ENCODE measurements at regions not wholly inside any gene's neighbourhood (a gene's known extent, or its start where the extent isn't known, plus 50 kb on each side); places are given as distances from the start of the nearest gene placed in this dataset.

- Mint-ChIP-seq H3K27me3 (ENCODE audit: low read depth) (no peaks in the 10 kb centered on the region; the same call in 1 of the 2 replicates), H3K36me3 (ENCODE audit: insufficient read depth in 1 of 3, low read depth in 3 of 3) (peaks cover 7 to 14% (median 8%) of the 10 kb centered on the region in 3 experiments), H3K27ac (no peak overlapping the region), H3K4me3 (no peak overlapping the region), H3K4me1 (peaks cover 10 to 17% of the 10 kb centered on the region in 2 experiments), H3K9me3 (peaks cover 9 to 10% of the 10 kb centered on the region in 2 experiments)
- no peak overlapping the region for H3K56ac ChIP-seq (ENCODE audit: insufficient read length, low read depth, low read length)
- no peak for DNase-seq
- no peak overlapping the region for H3K4ac ChIP-seq (ENCODE audit: low read depth, low read length)
- no peaks in the 10 kb centered on the region for H4K20me1 ChIP-seq (ENCODE audit: control insufficient read depth, insufficient read depth, insufficient read length)
- no peaks in the 10 kb centered on the region for H3K9me3 ChIP-seq (ENCODE audit: control insufficient read depth, low read depth, low read length)
- H3K79me1 ChIP-seq (ENCODE audit: insufficient read depth, low read depth, low read length, poor library complexity, severe bottlenecking) = no peaks in the 10 kb centered on the region
- H2BK20ac ChIP-seq (ENCODE audit: low read depth, low read length, poor library complexity, severe bottlenecking) = no peak overlapping the region
- no peak overlapping the region for H4K91ac ChIP-seq (ENCODE audit: insufficient read length, low read depth, low read length)
- H2AFZ ChIP-seq (ENCODE audit: low read length) = no peak overlapping the region
- 100% methylated on average over 3 of the region's 9 CpGs for WGBS (ENCODE audit: extremely low coverage, insufficient read length, low lambda C conversion rate)
- TF ChIP-seq, protein P1, sequence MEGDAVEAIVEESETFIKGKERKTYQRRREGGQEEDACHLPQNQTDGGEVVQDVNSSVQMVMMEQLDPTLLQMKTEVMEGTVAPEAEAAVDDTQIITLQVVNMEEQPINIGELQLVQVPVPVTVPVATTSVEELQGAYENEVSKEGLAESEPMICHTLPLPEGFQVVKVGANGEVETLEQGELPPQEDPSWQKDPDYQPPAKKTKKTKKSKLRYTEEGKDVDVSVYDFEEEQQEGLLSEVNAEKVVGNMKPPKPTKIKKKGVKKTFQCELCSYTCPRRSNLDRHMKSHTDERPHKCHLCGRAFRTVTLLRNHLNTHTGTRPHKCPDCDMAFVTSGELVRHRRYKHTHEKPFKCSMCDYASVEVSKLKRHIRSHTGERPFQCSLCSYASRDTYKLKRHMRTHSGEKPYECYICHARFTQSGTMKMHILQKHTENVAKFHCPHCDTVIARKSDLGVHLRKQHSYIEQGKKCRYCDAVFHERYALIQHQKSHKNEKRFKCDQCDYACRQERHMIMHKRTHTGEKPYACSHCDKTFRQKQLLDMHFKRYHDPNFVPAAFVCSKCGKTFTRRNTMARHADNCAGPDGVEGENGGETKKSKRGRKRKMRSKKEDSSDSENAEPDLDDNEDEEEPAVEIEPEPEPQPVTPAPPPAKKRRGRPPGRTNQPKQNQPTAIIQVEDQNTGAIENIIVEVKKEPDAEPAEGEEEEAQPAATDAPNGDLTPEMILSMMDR (conservative IDR thresholded peaks at IDR 0.05) = no peak
- H3K27ac ChIP-seq (ENCODE audit: insufficient read length, low read depth, low read length) = no peak overlapping the region
- no peak overlapping the region for H3K4me2 ChIP-seq (ENCODE audit: insufficient read depth, insufficient read length, low read length)
- H2BK12ac ChIP-seq (ENCODE audit: insufficient read length, low read depth, low read length) = no peak overlapping the region
- H3K23ac ChIP-seq (ENCODE audit: insufficient read length, low read depth, low read length) = no peak overlapping the region
- no peak overlapping the region for H2BK5ac ChIP-seq (ENCODE audit: insufficient read length, low read length)
- H3K23me2 ChIP-seq (ENCODE audit: insufficient read length, low read depth, low read length, poor library complexity, severe bottlenecking) = no peaks in the 10 kb centered on the region
- no peak overlapping the region for H3K14ac ChIP-seq (ENCODE audit: insufficient read depth, low read length)
- peaks cover 2% of the 10 kb centered on the region for H3K4me1 ChIP-seq (ENCODE audit: insufficient read depth, low read length)
- no peak overlapping the region for H3K9ac ChIP-seq (ENCODE audit: extremely low read depth, insufficient read length, low read length)
- no peak overlapping the region for H2BK120ac ChIP-seq (ENCODE audit: low read depth, low read length, poor library complexity, severe bottlenecking)
- no peak overlapping the region for H3K18ac ChIP-seq (ENCODE audit: insufficient read length, low read depth, low read length)
- no peak overlapping the region for H2AK5ac ChIP-seq (ENCODE audit: insufficient read length, low read length)
- H4K5ac ChIP-seq (ENCODE audit: insufficient read length, low read depth, low read length) = no peak overlapping the region
- no peak overlapping the region for H4K8ac ChIP-seq (replicated peaks; ENCODE audit: insufficient read length, low read depth, low read length)
- no peaks in the 10 kb centered on the region for H3K79me2 ChIP-seq (ENCODE audit: insufficient read depth, low read length)
- H3T11ph ChIP-seq (ENCODE audit: low read length) = no peak overlapping the region
- H3K27me3 ChIP-seq (ENCODE audit: insufficient read depth, low read length) = no peaks in the 10 kb centered on the region
- H2BK15ac ChIP-seq (ENCODE audit: low read depth, low read length) = no peak overlapping the region
These were observed 221.7 kb downstream of the KCNRG start for GRCh38 chr13:50236898-50237318.

All from H9 (cell line).